ENCODE measurements at regions not wholly inside any gene's neighbourhood (a gene's known extent, or its start where the extent isn't known, plus 50 kb on each side); places are given as distances from the start of the nearest gene placed in this dataset.

DNA sequence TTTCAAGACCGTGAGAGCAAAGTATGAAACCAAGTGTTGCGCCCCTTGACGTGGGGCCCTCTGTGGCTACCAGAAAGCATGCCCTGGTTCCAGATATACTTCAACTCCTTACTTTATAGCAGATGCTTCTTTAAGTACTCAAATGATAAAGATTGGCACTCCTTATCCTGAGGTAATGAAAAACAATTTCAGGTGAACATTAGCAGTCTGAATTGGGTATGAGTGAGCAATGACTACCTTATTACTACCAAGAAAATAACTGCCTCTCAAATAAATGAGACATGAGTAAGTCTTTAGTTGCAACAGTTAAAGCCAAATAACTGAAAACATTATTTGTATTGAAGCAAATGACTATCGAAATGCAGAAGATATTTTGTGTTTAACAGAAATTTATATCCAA, 408.7 kb downstream of the MMUT start:
- H3K36me3 ChIP-seq (ENCODE audit: insufficient read depth, low read length), result no peaks in the 10 kb centered on the region
- no peak overlapping the region for H3K4me2 ChIP-seq (ENCODE audit: insufficient read depth, low read length)
- DNase-seq (ENCODE audit: insufficient read length, low spot score, missing footprints), result no peak
- TF ChIP-seq, protein P1, sequence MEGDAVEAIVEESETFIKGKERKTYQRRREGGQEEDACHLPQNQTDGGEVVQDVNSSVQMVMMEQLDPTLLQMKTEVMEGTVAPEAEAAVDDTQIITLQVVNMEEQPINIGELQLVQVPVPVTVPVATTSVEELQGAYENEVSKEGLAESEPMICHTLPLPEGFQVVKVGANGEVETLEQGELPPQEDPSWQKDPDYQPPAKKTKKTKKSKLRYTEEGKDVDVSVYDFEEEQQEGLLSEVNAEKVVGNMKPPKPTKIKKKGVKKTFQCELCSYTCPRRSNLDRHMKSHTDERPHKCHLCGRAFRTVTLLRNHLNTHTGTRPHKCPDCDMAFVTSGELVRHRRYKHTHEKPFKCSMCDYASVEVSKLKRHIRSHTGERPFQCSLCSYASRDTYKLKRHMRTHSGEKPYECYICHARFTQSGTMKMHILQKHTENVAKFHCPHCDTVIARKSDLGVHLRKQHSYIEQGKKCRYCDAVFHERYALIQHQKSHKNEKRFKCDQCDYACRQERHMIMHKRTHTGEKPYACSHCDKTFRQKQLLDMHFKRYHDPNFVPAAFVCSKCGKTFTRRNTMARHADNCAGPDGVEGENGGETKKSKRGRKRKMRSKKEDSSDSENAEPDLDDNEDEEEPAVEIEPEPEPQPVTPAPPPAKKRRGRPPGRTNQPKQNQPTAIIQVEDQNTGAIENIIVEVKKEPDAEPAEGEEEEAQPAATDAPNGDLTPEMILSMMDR (IDR thresholded peaks at IDR 0.05; ENCODE audit: extremely low read depth, low read depth, low read length), result no peak
- H4K20me1 ChIP-seq (ENCODE audit: insufficient read depth, low read length), result no peaks in the 10 kb centered on the region
- H3K27me3 ChIP-seq (ENCODE audit: insufficient read depth, low read length), result no peaks in the 10 kb centered on the region
- no peaks in the 10 kb centered on the region for H3K79me2 ChIP-seq (ENCODE audit: insufficient read depth, low read length)
- H3K4me3 ChIP-seq (ENCODE audit: insufficient read depth, low read length), result no peak overlapping the region
- no peaks in the 10 kb centered on the region for H3K9me3 ChIP-seq (ENCODE audit: low read depth, low read length)
- no peak overlapping the region for H3K27ac ChIP-seq (ENCODE audit: low read depth, low read length)
- no peak overlapping the region for H2AFZ ChIP-seq (ENCODE audit: low read length)
- no peaks in the 10 kb centered on the region for H3K4me1 ChIP-seq (ENCODE audit: insufficient read depth, low read length)

DNA sequence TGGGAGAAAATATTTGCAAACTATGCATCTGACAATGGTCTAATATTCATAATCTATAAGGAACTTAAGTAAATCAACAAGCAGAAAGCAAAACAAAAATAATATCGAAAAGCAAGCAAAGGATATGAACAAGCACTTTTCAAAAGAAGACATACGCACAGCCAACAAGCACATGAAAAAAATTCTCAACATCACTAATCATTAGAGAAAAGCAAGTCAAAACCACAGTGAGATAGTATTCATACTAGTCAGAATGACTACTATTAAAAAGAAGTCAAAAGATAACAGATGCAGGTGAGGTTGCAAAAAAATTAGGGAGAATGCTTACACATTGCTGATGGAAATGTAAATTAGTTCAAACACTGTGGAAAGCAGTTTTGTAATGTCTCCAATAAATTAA, 410.2 kb downstream of the MMUT start:
- TF ChIP-seq, protein P1 (IDR thresholded peaks at IDR 0.05; ENCODE audit: extremely low read depth, low read depth, low read length), result no peak
- no peak overlapping the region for H3K4me2 ChIP-seq (ENCODE audit: insufficient read depth, low read length)
- H3K36me3 ChIP-seq (ENCODE audit: insufficient read depth, low read length), result no peaks in the 10 kb centered on the region
- H4K20me1 ChIP-seq (ENCODE audit: insufficient read depth, low read length), result no peaks in the 10 kb centered on the region
- H3K9me3 ChIP-seq (ENCODE audit: low read depth, low read length), result no peaks in the 10 kb centered on the region
- H3K27ac ChIP-seq (ENCODE audit: low read depth, low read length), result no peak overlapping the region
- H3K79me2 ChIP-seq (ENCODE audit: insufficient read depth, low read length), result no peaks in the 10 kb centered on the region
- no peak overlapping the region for H3K4me3 ChIP-seq (ENCODE audit: insufficient read depth, low read length)
- no peaks in the 10 kb centered on the region for H3K4me1 ChIP-seq (ENCODE audit: insufficient read depth, low read length)
- no peak for DNase-seq (ENCODE audit: insufficient read length, low spot score, missing footprints)
- no peaks in the 10 kb centered on the region for H3K27me3 ChIP-seq (ENCODE audit: insufficient read depth, low read length)
- no peak overlapping the region for H2AFZ ChIP-seq (ENCODE audit: low read length)

DNA sequence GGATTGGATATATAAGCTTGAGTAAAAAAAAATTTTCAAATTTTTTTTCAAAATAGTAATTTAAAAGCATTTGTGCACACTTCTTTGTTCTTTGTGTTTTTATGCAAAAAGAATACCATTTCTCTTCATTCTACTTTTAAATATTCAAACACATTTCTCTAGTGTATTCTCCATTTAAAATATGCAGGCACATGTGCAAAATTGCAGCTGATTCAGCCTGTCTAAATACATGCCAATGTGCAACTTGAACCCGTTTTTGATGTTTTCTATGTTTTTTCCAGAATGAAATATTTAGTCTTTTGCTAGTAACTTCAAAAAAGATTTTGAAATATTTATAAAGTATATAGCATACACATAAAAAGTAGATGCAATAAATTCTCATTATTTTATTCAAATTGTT, 411.8 kb downstream of the MMUT start:
- no peaks in the 10 kb centered on the region for H3K36me3 ChIP-seq (ENCODE audit: insufficient read depth, low read length)
- DNase-seq (ENCODE audit: insufficient read length, low spot score, missing footprints), result no peak
- no peaks in the 10 kb centered on the region for H4K20me1 ChIP-seq (ENCODE audit: insufficient read depth, low read length)
- no peaks in the 10 kb centered on the region for H3K27me3 ChIP-seq (ENCODE audit: insufficient read depth, low read length)
- H3K4me1 ChIP-seq (ENCODE audit: insufficient read depth, low read length), result no peaks in the 10 kb centered on the region
- H2AFZ ChIP-seq (ENCODE audit: low read length), result no peak overlapping the region
- H3K79me2 ChIP-seq (ENCODE audit: insufficient read depth, low read length), result no peaks in the 10 kb centered on the region
- TF ChIP-seq, protein P1 (IDR thresholded peaks at IDR 0.05; ENCODE audit: extremely low read depth, low read depth, low read length), result no peak
- no peaks in the 10 kb centered on the region for H3K9me3 ChIP-seq (ENCODE audit: low read depth, low read length)
- H3K27ac ChIP-seq (ENCODE audit: low read depth, low read length), result no peak overlapping the region
- H3K4me3 ChIP-seq (ENCODE audit: insufficient read depth, low read length), result no peak overlapping the region
- H3K4me2 ChIP-seq (ENCODE audit: insufficient read depth, low read length), result no peak overlapping the region

DNA sequence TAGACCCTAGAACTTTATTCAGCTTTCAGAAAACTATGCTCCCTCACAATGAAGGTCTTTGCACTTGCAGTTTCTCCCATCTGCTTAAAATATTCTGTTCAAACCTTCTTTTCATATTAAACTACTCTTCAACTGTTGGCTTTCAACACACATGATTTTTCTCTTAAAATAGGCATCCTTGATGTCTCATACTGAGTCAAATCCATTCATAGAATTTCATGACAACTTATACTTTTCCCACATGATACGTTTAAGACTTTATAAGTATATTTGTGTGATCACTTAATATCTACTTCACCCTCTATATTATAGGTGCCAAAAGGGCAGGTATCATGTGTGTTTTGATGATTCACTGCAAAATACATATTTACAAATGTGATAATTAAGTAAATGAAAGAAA, 412.5 kb downstream of the MMUT start:
- DNase-seq (ENCODE audit: insufficient read length, low spot score, missing footprints), result no peak
- no peaks in the 10 kb centered on the region for H3K79me2 ChIP-seq (ENCODE audit: insufficient read depth, low read length)
- H3K4me3 ChIP-seq (ENCODE audit: insufficient read depth, low read length), result no peak overlapping the region
- H3K27me3 ChIP-seq (ENCODE audit: insufficient read depth, low read length), result no peaks in the 10 kb centered on the region
- H3K4me2 ChIP-seq (ENCODE audit: insufficient read depth, low read length), result no peak overlapping the region
- H2AFZ ChIP-seq (ENCODE audit: low read length), result no peak overlapping the region
- H3K4me1 ChIP-seq (ENCODE audit: insufficient read depth, low read length), result no peaks in the 10 kb centered on the region
- no peak overlapping the region for H3K27ac ChIP-seq (ENCODE audit: low read depth, low read length)
- H4K20me1 ChIP-seq (ENCODE audit: insufficient read depth, low read length), result no peaks in the 10 kb centered on the region
- no peaks in the 10 kb centered on the region for H3K36me3 ChIP-seq (ENCODE audit: insufficient read depth, low read length)
- TF ChIP-seq, protein P1 (IDR thresholded peaks at IDR 0.05; ENCODE audit: extremely low read depth, low read depth, low read length), result no peak
- no peaks in the 10 kb centered on the region for H3K9me3 ChIP-seq (ENCODE audit: low read depth, low read length)

All from osteoblast (primary cell).